Spleen (tissue), 11 donors: ENCODE measurements at regions not wholly inside any gene's neighbourhood (a gene's known extent, or its start where the extent isn't known, plus 50 kb on each side); places are given as distances from the start of the nearest gene placed in this dataset.

ENCODE experiments used
- DNase-seq: peaks from one replicate; pipeline ENCODE4 v3.0.0-alpha.2; 2020
- H3K27ac ChIP-seq, 8 donors: fragments of 200-600 bp; sonication (generic) in 7 of 8; 1 replicate in 4 of 8; 2 replicates in 4 of 8; pipeline versions ENCODE4 v1.5.0 to v1.8.0; 2016 to 2021; ENCODE audit warnings: inconsistent platforms in 4 of 8, mild to moderate bottlenecking in 4 of 8, moderate library complexity in 1 of 8
- H3K27me3 ChIP-seq, 7 donors: fragments of 200-600 bp; sonication (generic) in 6 of 7; replicated peaks in 1 of 7; 1 replicate in 4 of 7; 2 replicates in 3 of 7; pipeline versions ENCODE4 v1.5.0 to v1.8.0; 2016 to 2021; ENCODE audit warnings: inconsistent platforms in 3 of 7, mild to moderate bottlenecking in 1 of 7
- H3K36me3 ChIP-seq, 6 donors: fragments of 200-600 bp; sonication (generic) in 5 of 6; 1 replicate in 4 of 6; 2 replicates in 2 of 6; pipeline versions ENCODE4 v1.5.0 to v1.8.0; 2016 to 2021; ENCODE audit warnings: inconsistent platforms in 2 of 6
- H3K4me1 ChIP-seq, 6 donors: fragments of 200-600 bp; sonication (generic) in 5 of 6; 1 replicate in 3 of 6; 2 replicates in 3 of 6; pipeline versions ENCODE4 v1.5.0 to v1.8.0; 2016 to 2021; ENCODE audit warnings: inconsistent platforms in 3 of 6
- H3K4me3 ChIP-seq, 8 donors: fragments of 200-600 bp; sonication (generic) in 7 of 8; 1 replicate in 4 of 8; 2 replicates in 4 of 8; pipeline versions ENCODE4 v1.5.0 to v1.8.0; 2016 to 2021; ENCODE audit warnings: inconsistent platforms in 4 of 8, mild to moderate bottlenecking in 4 of 8, moderate library complexity in 2 of 8
- H3K9me3 ChIP-seq, 8 donors: fragments of 200-600 bp; sonication (generic) in 7 of 8; 1 replicate in 4 of 8; 2 replicates in 4 of 8; pipeline versions ENCODE4 v1.5.0 to v1.8.0; 2016 to 2021; ENCODE audit warnings: inconsistent platforms in 4 of 8
- CTCF ChIP-seq, 11 experiments: fragments of 200-600 bp in 7 of 11; fragments of 450-650 bp in 4 of 11; sonication (generic) in 4 of 11; IDR thresholded peaks in 8 of 11; conservative IDR thresholded peaks in 3 of 11; 1 replicate in 7 of 11; 2 replicates in 4 of 11; pipeline versions ENCODE4 v1.4.0 to v1.8.0; 2016 to 2021; ENCODE audit warnings: antibody characterized with exemption in 11 of 11, inconsistent platforms in 4 of 11, mild to moderate bottlenecking in 1 of 11
- POLR2A ChIP-seq, 3 donors: fragments of 450-650 bp; IDR thresholded peaks; one replicate each; pipeline ENCODE4 v1.5.1; 2017; ENCODE audit warnings: antibody characterized with exemption in 3 of 3, mild to moderate bottlenecking in 1 of 3
- POLR2AphosphoS5 ChIP-seq, 3 donors: sonication (generic); formaldehyde crosslinking; IDR thresholded peaks; one replicate each; pipeline ENCODE4 v1.5.1; 2017; ENCODE audit warnings: antibody characterized with exemption in 3 of 3
- WGBS, 5 donors: extraction: QIAGEN DNeasy Blood & Tissue Kit in 3 of 5; methylation state at CpG; one replicate each; pipeline versions ENCODE4 v1.1.5 to v1.1.7; 2013 to 2018; 5-methylcytosine and 5-hydroxymethylcytosine counted together
- intact Hi-C: fragments of 100-400 bp; cut with DNase I; formaldehyde crosslinking; loops from one replicate; pipeline ENCODE4 v1.15.0; 2023; ENCODE audit warnings: low total_unique reads
- donor health status: healthy with polysubstance abuse.
- donor health status: DM: no; HTN: no; CAD: no; lungs with moderate emphysema.
- donor health status: DM: no; HTN: no; CAD: no.
- donor health status: Bipolar disorder and iron deficiency.
- donor health status: healthy.
- donor health status: DM: no; HTN: no; CAD: no.
- donor health status: DM: yes; HTN: yes; CAD: no.

GRCh38 chr14:89592961-89593360 lies 175.9 kb upstream of the FOXN3 start:
- no peak overlapping the region for H3K4me3 ChIP-seq
- peaks cover 0 to 29% (median 17%) of the 10 kb centered on the region in 6 donors for H3K4me1 ChIP-seq
- H3K27ac ChIP-seq = no peak overlapping the region
- no peaks in the 10 kb centered on the region for H3K27me3 ChIP-seq
- H3K9me3 ChIP-seq = peaks cover 0 to 68% (median 52%) of the 10 kb centered on the region in 8 donors
- no peak for DNase-seq
- intact Hi-C loops = no loop called here
- H3K36me3 ChIP-seq = peaks cover 0 to 31% (median 0%) of the 10 kb centered on the region in 6 donors
- no peak for TF ChIP-seq POLR2A (IDR thresholded peaks at IDR 0.05)
- no peak for TF ChIP-seq CTCF (IDR thresholded peaks at IDR 0.05 in 8 of 11, conservative IDR thresholded peaks at IDR 0.05 in 3 of 11)
- TF ChIP-seq POLR2AphosphoS5 (IDR thresholded peaks at IDR 0.05) = no peak

GRCh38 chr14:89589400-89590118 lies 172.5 kb upstream of the FOXN3 start:
- DNase-seq = no peak
- no peaks in the 10 kb centered on the region for H3K27me3 ChIP-seq
- peak overlapping the region in 1 of 8 donors; percentile 6 for H3K4me3 ChIP-seq
- H3K36me3 ChIP-seq = peaks cover 0 to 16% (median 0%) of the 10 kb centered on the region in 6 donors
- intact Hi-C loops = no loop called here
- peaks cover 0 to 34% (median 24%) of the 10 kb centered on the region in 8 donors for H3K9me3 ChIP-seq
- TF ChIP-seq POLR2A (IDR thresholded peaks at IDR 0.05) = no peak
- peaks cover 0 to 52% (median 17%) of the 10 kb centered on the region in 6 donors for H3K4me1 ChIP-seq
- peak overlapping the region in 5 of 8 donors; percentile 32 to 72 (median 70) for H3K27ac ChIP-seq
- 44 to 56% (median 46%) methylated on average over 11 of the region's 11 CpGs for WGBS, 5 donors

- H3K27me3 ChIP-seq = no peaks in the 10 kb centered on the region
- no peak overlapping the region for H3K4me3 ChIP-seq
- peaks cover 0 to 28% (median 18%) of the 10 kb centered on the region in 8 donors for H3K9me3 ChIP-seq
- intact Hi-C loops = no loop called here
- peak overlapping the region in 5 of 8 donors; percentile 32 to 72 (median 70) for H3K27ac ChIP-seq
- DNase-seq = no peak
- peaks cover 0 to 52% (median 17%) of the 10 kb centered on the region in 6 donors for H3K4me1 ChIP-seq
- 48 to 88% (median 83%) methylated on average over 1 of the region's 1 CpG for WGBS, 5 donors
- peaks cover 0 to 15% (median 0%) of the 10 kb centered on the region in 6 donors for H3K36me3 ChIP-seq
- TF ChIP-seq POLR2A (IDR thresholded peaks at IDR 0.05) = no peak
- no peak for TF ChIP-seq POLR2AphosphoS5 (IDR thresholded peaks at IDR 0.05)
- no peak for TF ChIP-seq CTCF (IDR thresholded peaks at IDR 0.05 in 8 of 11, conservative IDR thresholded peaks at IDR 0.05 in 3 of 11)
Measured at GRCh38 chr14:89588840-89589296, 171.8 kb upstream of the FOXN3 start.

- Histone ChIP-seq H3K9me3 (peaks cover 0 to 19% (median 11%) of the 10 kb centered on the region in 8 donors), H3K4me1 (peaks cover 0 to 52% (median 17%) of the 10 kb centered on the region in 6 donors), H3K4me3 (no peak overlapping the region), H3K36me3 (peaks cover 0 to 11% (median 0%) of the 10 kb centered on the region in 6 donors), H3K27ac (peak overlapping the region in 2 of 8 donors; percentile 70 to 72), H3K27me3 (no peaks in the 10 kb centered on the region)
- DNase-seq = no peak
- WGBS, 5 donors = 63 to 73% (median 67%) methylated on average over 5 of the region's 5 CpGs
- intact Hi-C loops = no loop called here
- TF ChIP-seq CTCF (IDR thresholded peaks at IDR 0.05 in 8 of 11, conservative IDR thresholded peaks at IDR 0.05 in 3 of 11) = no peak
- no peak for TF ChIP-seq POLR2AphosphoS5 (IDR thresholded peaks at IDR 0.05)
- no peak for TF ChIP-seq POLR2A (IDR thresholded peaks at IDR 0.05)
Measured at GRCh38 chr14:89588016-89588415, 171.0 kb upstream of the FOXN3 start.
